H9 (cell line): ENCODE measurements at regions not wholly inside any gene's neighbourhood (a gene's known extent, or its start where the extent isn't known, plus 50 kb on each side); places are given as distances from the start of the nearest gene placed in this dataset.

Source experiments
- DNase-seq: peaks from one replicate; pipeline ENCODE4 v3.0.0-alpha.2; 2017
- H2AFZ ChIP-seq: one replicate; pipeline ENCODE4 v1.6.1; 2013; ENCODE audit warnings: mild to moderate bottlenecking, low read length, control low read depth, moderate library complexity
- H2AK5ac ChIP-seq: 2 replicates; pipeline ENCODE4 v1.6.1; 2013; ENCODE audit warnings: low read length, control low read depth, mixed read lengths; ENCODE audit not compliant: insufficient read length
- H2BK120ac ChIP-seq: one replicate; pipeline ENCODE4 v1.6.1; 2013; ENCODE audit warnings: low read depth, mild to moderate bottlenecking, low read length, control low read depth, inconsistent platforms; ENCODE audit not compliant: poor library complexity, severe bottlenecking
- H2BK12ac ChIP-seq: 2 replicates; pipeline ENCODE4 v1.6.1; 2013; ENCODE audit warnings: low read length, control low read depth, mixed read lengths, low read depth; ENCODE audit not compliant: insufficient read length
- H2BK15ac ChIP-seq: 2 replicates; pipeline ENCODE4 v1.6.1; 2013; ENCODE audit warnings: low read depth, low read length, control low read depth
- H2BK20ac ChIP-seq: one replicate; pipeline ENCODE4 v1.6.1; 2013; ENCODE audit warnings: low read depth, mild to moderate bottlenecking, low read length, control low read depth, inconsistent platforms; ENCODE audit not compliant: poor library complexity, severe bottlenecking
- H2BK5ac ChIP-seq: 2 replicates; pipeline ENCODE4 v1.6.1; 2013; ENCODE audit warnings: low read length, control low read depth, mixed read lengths; ENCODE audit not compliant: insufficient read length
- H3K14ac ChIP-seq: 2 replicates; pipeline ENCODE4 v1.6.1; 2013; ENCODE audit warnings: low read length, control low read depth; ENCODE audit not compliant: insufficient read depth
- H3K18ac ChIP-seq: 2 replicates; pipeline ENCODE4 v1.6.1; 2013; ENCODE audit warnings: low read depth, mild to moderate bottlenecking, mixed read lengths, low read length, control low read depth; ENCODE audit not compliant: insufficient read length
- H3K23ac ChIP-seq: 2 replicates; pipeline ENCODE4 v1.6.1; 2013; ENCODE audit warnings: low read length, control low read depth, mixed read lengths, low read depth; ENCODE audit not compliant: insufficient read length
- H3K23me2 ChIP-seq: 2 replicates; pipeline ENCODE4 v1.6.1; 2013; ENCODE audit warnings: low read depth, mild to moderate bottlenecking, mixed read lengths, low read length, control low read depth; ENCODE audit not compliant: insufficient read length, poor library complexity, severe bottlenecking
- H3K27ac ChIP-seq: 2 replicates; pipeline ENCODE4 v1.5.1; 2013; ENCODE audit warnings: low read length, control low read depth, mixed read lengths, low read depth; ENCODE audit not compliant: insufficient read length
- H3K27me3 ChIP-seq: 2 replicates; pipeline ENCODE4 v1.6.1; 2013; ENCODE audit warnings: low read length, control low read depth, inconsistent platforms; ENCODE audit not compliant: insufficient read depth
- H3K4ac ChIP-seq: 2 replicates; pipeline ENCODE4 v1.6.1; 2013; ENCODE audit warnings: low read depth, mild to moderate bottlenecking, control low read depth, inconsistent platforms, low read length, moderate library complexity
- H3K4me1 ChIP-seq: 2 replicates; pipeline ENCODE4 v1.6.1; 2013; ENCODE audit warnings: low read length, control low read depth, inconsistent platforms; ENCODE audit not compliant: insufficient read depth
- H3K4me2 ChIP-seq: 2 replicates; pipeline ENCODE4 v1.6.1; 2013; ENCODE audit warnings: low read length, control low read depth, mixed read lengths; ENCODE audit not compliant: insufficient read length, insufficient read depth
- H3K56ac ChIP-seq: 2 replicates; pipeline ENCODE4 v1.6.1; 2013; ENCODE audit warnings: low read depth, mild to moderate bottlenecking, mixed read lengths, low read length, control low read depth; ENCODE audit not compliant: insufficient read length
- H3K79me1 ChIP-seq: 2 replicates; pipeline ENCODE4 v1.6.1; 2013; ENCODE audit warnings: low read depth, mild to moderate bottlenecking, moderate library complexity, low read length, control low read depth, inconsistent platforms; ENCODE audit not compliant: insufficient read depth, poor library complexity, severe bottlenecking
- H3K79me2 ChIP-seq: 2 replicates; pipeline ENCODE4 v1.6.1; 2013; ENCODE audit warnings: low read length, control low read depth, inconsistent platforms; ENCODE audit not compliant: insufficient read depth
- H3K9ac ChIP-seq: 2 replicates; pipeline ENCODE4 v1.6.1; 2013; ENCODE audit warnings: low read length, control low read depth, mixed read lengths; ENCODE audit not compliant: insufficient read length; ENCODE audit errors: extremely low read depth
- H3K9me3 ChIP-seq: one replicate; pipeline ENCODE4 v1.6.1; 2013; ENCODE audit warnings: low read depth, low read length, inconsistent platforms; ENCODE audit not compliant: control insufficient read depth
- H3T11ph ChIP-seq: one replicate; pipeline ENCODE4 v1.6.1; 2013; ENCODE audit warnings: mild to moderate bottlenecking, low read length, control low read depth, inconsistent platforms
- H4K20me1 ChIP-seq: one replicate; pipeline ENCODE4 v1.6.1; 2013; ENCODE audit not compliant: control insufficient read depth, insufficient read length, insufficient read depth
- H4K5ac ChIP-seq: 2 replicates; pipeline ENCODE4 v1.6.1; 2013; ENCODE audit warnings: low read depth, mild to moderate bottlenecking, mixed read lengths, low read length, control low read depth; ENCODE audit not compliant: insufficient read length
- H4K8ac ChIP-seq: replicated peaks from 2 replicates; pipeline ENCODE4 v1.6.1; 2013; ENCODE audit warnings: low read length, control low read depth, mixed read lengths, low read depth; ENCODE audit not compliant: insufficient read length
- H4K91ac ChIP-seq: 2 replicates; pipeline ENCODE4 v1.6.1; 2013; ENCODE audit warnings: low read depth, mild to moderate bottlenecking, moderate library complexity, mixed read lengths, low read length, control low read depth; ENCODE audit not compliant: insufficient read length
- H3K27ac Mint-ChIP-seq, 3 experiments: 2 replicates in 2 of 3; 3 replicates in 1 of 3; pipeline ENCODE4 v1.8.0; 2020 to 2021; ENCODE audit warnings: mixed read lengths in 3 of 3, mild to moderate bottlenecking in 1 of 3, moderate library complexity in 1 of 3
- H3K27me3 Mint-ChIP-seq: 2 replicates; pipeline ENCODE4 v1.8.0; 2021; ENCODE audit warnings: low read depth, mild to moderate bottlenecking, moderate library complexity, mixed read lengths
- H3K36me3 Mint-ChIP-seq, 3 experiments: 2 replicates in 2 of 3; 3 replicates in 1 of 3; pipeline ENCODE4 v1.8.0; 2020 to 2021; ENCODE audit warnings: low read depth in 3 of 3, mixed read lengths in 3 of 3; ENCODE audit not compliant: insufficient read depth in 1 of 3
- H3K4me1 Mint-ChIP-seq, 2 experiments: 2 replicates each; pipeline ENCODE4 v1.8.0; 2020; ENCODE audit warnings: mixed read lengths in 2 of 2
- H3K4me3 Mint-ChIP-seq, 2 experiments: 2 replicates in 1 of 2; 3 replicates in 1 of 2; pipeline ENCODE4 v1.8.0; 2020 to 2021; ENCODE audit warnings: mild to moderate bottlenecking in 2 of 2, mixed read lengths in 2 of 2, moderate library complexity in 1 of 2
- H3K9me3 Mint-ChIP-seq, 2 experiments: 2 replicates in 1 of 2; 3 replicates in 1 of 2; pipeline ENCODE4 v1.8.0; 2020; ENCODE audit warnings: mild to moderate bottlenecking in 2 of 2, mixed read lengths in 2 of 2, moderate library complexity in 1 of 2
- WGBS: extraction: QIAGEN DNeasy Blood & Tissue Kit; methylation state at CpG from one replicate; pipeline ENCODE4 v1.1.7; 2013; ENCODE audit warnings: missing lambda C conversion rate, low lambda C conversion rate, mixed read lengths; ENCODE audit not compliant: insufficient read length; ENCODE audit errors: extremely low coverage; 5-methylcytosine and 5-hydroxymethylcytosine counted together
- TF ChIP-seq, protein P1 (sequence below): fragments of 200-600 bp; sonication (generic); conservative IDR thresholded peaks from 3 replicates; pipeline ENCODE4 v1.8.0; 2021; ENCODE audit warnings: antibody characterized with exemption, mild to moderate bottlenecking

DNA sequence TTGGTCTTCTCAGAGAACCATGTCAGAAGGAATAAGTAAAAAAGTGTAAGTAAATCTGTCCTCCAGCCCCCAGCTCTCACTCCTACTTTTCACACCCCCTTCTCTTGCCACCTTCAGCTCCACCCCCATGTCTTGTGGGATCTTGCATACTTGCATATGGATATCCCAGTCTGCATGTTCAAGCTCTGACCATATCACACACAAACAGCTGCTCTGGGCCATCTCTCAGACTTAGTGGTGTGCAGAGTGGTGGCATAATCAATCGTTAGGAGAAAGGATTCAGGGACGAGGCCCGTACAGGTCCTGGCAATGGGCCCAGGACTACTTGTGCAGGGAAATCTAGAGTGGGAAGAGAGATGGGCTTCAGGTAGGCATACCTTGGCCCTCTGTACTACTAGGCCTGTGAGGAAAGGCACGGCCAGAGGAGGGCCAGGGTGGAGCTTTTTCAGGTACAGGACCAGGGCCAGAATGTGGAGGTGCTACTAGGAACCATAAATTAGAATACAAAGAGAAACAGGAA is 112.0 kb upstream of the SGK1 start:
- Histone ChIP-seq H2AFZ (no peak overlapping the region), H3K4me2 (no peak overlapping the region)
- WGBS = no CpG with 5 or more reads among the region's 4 CpGs

More for the DNA sequence above, 112.0 kb upstream of the SGK1 start:
- Histone ChIP-seq H3K56ac (no peak overlapping the region), H3K23ac (no peak overlapping the region), H3K14ac (no peak overlapping the region), H3K9ac (no peak overlapping the region), H4K5ac (no peak overlapping the region), H3K79me1 (no peaks in the 10 kb centered on the region), H3K9me3 (no peaks in the 10 kb centered on the region), H3K27ac (no peak overlapping the region), H3T11ph (no peak overlapping the region), H3K18ac (no peak overlapping the region), H3K23me2 (peaks cover 2% of the 10 kb centered on the region), H3K4me1 (no peaks in the 10 kb centered on the region; the same call in 1 of the 2 replicates), H3K79me2 (no peaks in the 10 kb centered on the region), H3K4ac (no peak overlapping the region), H4K20me1 (no peaks in the 10 kb centered on the region), H4K91ac (no peak overlapping the region), H4K8ac (no peak overlapping the region), H3K27me3 (no peaks in the 10 kb centered on the region), H2BK5ac (no peak overlapping the region), H2BK120ac (no peak overlapping the region), H2BK15ac (no peak overlapping the region), H2BK12ac (no peak overlapping the region), H2AK5ac (no peak overlapping the region), H2BK20ac (no peak overlapping the region)
- Mint-ChIP-seq H3K4me3 (no peak overlapping the region), H3K36me3 (no peaks in the 10 kb centered on the region), H3K27ac (no peak overlapping the region), H3K4me1 (peaks cover 4% of the 10 kb centered on the region in 2 experiments; a peak in 2 of 4 replicates), H3K27me3 (no peaks in the 10 kb centered on the region; the same call in 1 of the 2 replicates), H3K9me3 (no peaks in the 10 kb centered on the region)
- TF ChIP-seq, protein P1, sequence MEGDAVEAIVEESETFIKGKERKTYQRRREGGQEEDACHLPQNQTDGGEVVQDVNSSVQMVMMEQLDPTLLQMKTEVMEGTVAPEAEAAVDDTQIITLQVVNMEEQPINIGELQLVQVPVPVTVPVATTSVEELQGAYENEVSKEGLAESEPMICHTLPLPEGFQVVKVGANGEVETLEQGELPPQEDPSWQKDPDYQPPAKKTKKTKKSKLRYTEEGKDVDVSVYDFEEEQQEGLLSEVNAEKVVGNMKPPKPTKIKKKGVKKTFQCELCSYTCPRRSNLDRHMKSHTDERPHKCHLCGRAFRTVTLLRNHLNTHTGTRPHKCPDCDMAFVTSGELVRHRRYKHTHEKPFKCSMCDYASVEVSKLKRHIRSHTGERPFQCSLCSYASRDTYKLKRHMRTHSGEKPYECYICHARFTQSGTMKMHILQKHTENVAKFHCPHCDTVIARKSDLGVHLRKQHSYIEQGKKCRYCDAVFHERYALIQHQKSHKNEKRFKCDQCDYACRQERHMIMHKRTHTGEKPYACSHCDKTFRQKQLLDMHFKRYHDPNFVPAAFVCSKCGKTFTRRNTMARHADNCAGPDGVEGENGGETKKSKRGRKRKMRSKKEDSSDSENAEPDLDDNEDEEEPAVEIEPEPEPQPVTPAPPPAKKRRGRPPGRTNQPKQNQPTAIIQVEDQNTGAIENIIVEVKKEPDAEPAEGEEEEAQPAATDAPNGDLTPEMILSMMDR = no peak
- DNase-seq = no peak
